Right lobe of liver (tissue), 4 donors: ENCODE measurements at regions not wholly inside any gene's neighbourhood (a gene's known extent, or its start where the extent isn't known, plus 50 kb on each side); places are given as distances from the start of the nearest gene placed in this dataset.

Experiments
- CTCF ChIP-seq, 4 donors: fragments of 200-600 bp in 3 of 4; fragments of 450-650 bp in 1 of 4; IDR thresholded peaks; one replicate each; pipeline versions ENCODE4 v1.5.1 to v1.8.0; 2016 to 2022; ENCODE audit warnings: antibody characterized with exemption in 4 of 4, mild to moderate bottlenecking in 2 of 4
- POLR2A ChIP-seq: fragments of 450-650 bp; IDR thresholded peaks from one replicate; pipeline ENCODE4 v1.6.1; 2017; ENCODE audit warnings: antibody characterized with exemption, mild to moderate bottlenecking
- donor health status: DM: no; HTN: no; CAD: no.
- donor health status: DM: no; HTN: no; CAD: no.
- donor health status: DM: no; HTN: yes; CAD: no.

GRCh38 chr10:44458671-44459413, 73.9 kb upstream of the CXCL12 start:
- no peak for TF ChIP-seq CTCF (IDR thresholded peaks at IDR 0.05)
- no peak for TF ChIP-seq POLR2A
